Esophagus muscularis mucosa (tissue), 3 donors: ENCODE measurements at regions not wholly inside any gene's neighbourhood (a gene's known extent, or its start where the extent isn't known, plus 50 kb on each side); places are given as distances from the start of the nearest gene placed in this dataset.

Experiments
- small RNA-seq, 3 donors: library from RNA; depleted of rRNA; stranded (forward); fragments of <200 nt; gene quantifications; one replicate each; pipeline ENCODE3, GENCODE V24; 2016

Small RNAs in the stretch of these regions (small RNA-seq; reads per million reads assigned to genes)
- gene AL731534.1 (0 reads per million in 3 donors), gene MIR3924 (0 reads per million in 3 donors), gene RF01299 (0 to 0.17 (median 0) reads per million in 3 donors)
